Skeletal muscle satellite cell (primary cell): ENCODE measurements at regions not wholly inside any gene's neighbourhood (a gene's known extent, or its start where the extent isn't known, plus 50 kb on each side); places are given as distances from the start of the nearest gene placed in this dataset.
"Not testable (repeated sequence)": the region's sequence is repeated elsewhere in the genome, so short reads cannot be mapped to it uniquely, and the experiment has no call there.

ENCODE experiments used
- H3K27me3 ChIP-seq: 2 replicates; pipeline ENCODE4 v1.7.0; 2013; ENCODE audit warnings: low read length; ENCODE audit not compliant: control insufficient read depth, insufficient read depth
- H3K36me3 ChIP-seq: 2 replicates; pipeline ENCODE4 v1.7.0; 2013; ENCODE audit warnings: mild to moderate bottlenecking, control low read depth, low read length; ENCODE audit not compliant: insufficient read depth
- H3K4me1 ChIP-seq: 2 replicates; pipeline ENCODE4 v1.7.0; 2013; ENCODE audit warnings: low read length; ENCODE audit not compliant: control insufficient read depth, insufficient read depth
- H3K4me2 ChIP-seq: 2 replicates; pipeline ENCODE4 v1.7.0; 2013; ENCODE audit warnings: mild to moderate bottlenecking, low read length
- H3K4me3 ChIP-seq: 2 replicates; pipeline ENCODE4 v1.7.0; 2013; ENCODE audit warnings: low read length
- H3K9ac ChIP-seq: 2 replicates; pipeline ENCODE4 v1.7.0; 2013; ENCODE audit warnings: mild to moderate bottlenecking, low read depth, low read length, moderate library complexity
- H3K9me3 ChIP-seq: replicated peaks from 2 replicates; pipeline ENCODE4 v1.7.0; 2013; ENCODE audit warnings: mild to moderate bottlenecking, control low read depth, low read length

GRCh38 chr6:147441751-147442150, 66.7 kb upstream of the SAMD5 start:
- Histone ChIP-seq H3K36me3 (no peaks in the 10 kb centered on the region), H3K9ac (no peak overlapping the region), H3K4me3 (no peak overlapping the region), H3K4me1 (no peaks in the 10 kb centered on the region), H3K27me3 (no peaks in the 10 kb centered on the region), H3K4me2 (no peak overlapping the region), H3K9me3 (no peaks in the 10 kb centered on the region)

DNA sequence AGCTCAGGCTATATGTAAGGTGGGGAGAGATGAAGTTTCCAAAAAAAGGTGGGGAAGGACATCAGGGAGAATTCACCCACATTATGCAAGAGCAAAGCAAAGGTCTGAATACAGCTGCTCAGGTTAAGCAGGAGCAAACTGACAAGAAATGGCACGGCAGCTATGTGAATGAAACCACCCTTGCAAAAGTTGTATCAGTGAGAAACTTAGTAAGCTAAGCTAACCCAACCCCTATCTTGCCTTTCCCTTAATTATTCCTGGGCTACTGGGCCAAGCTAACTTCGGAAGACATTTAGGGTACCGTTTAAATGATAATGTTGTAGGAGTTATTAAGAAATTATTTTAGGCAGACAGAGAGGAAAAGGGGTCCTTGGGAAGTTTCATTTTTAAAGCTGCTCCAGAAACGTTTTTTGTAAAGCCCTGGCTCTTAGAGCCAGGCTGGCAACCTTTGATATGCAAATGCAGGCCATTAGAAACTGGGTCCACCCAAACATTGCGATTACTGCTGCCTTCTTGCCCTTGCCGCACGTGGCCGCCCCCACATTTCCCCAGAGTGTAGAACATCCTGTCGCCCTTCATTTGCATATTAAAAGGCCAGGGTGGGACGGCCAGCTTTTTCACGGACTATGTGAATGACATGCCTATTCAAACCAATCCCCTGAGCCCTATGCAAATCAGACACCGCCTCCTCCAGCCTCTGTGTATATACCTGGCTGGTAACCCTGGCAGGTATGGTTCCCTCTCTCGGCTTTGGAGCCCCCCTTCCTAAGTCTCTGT, 60.5 kb upstream of the SAMD5 start:
- Histone ChIP-seq H3K9ac (no peak overlapping the region), H3K9me3 (no peaks in the 10 kb centered on the region), H3K36me3 (no peaks in the 10 kb centered on the region), H3K4me2 (peak overlapping the region; percentile 23), H3K4me3 (peak overlapping the region; percentile 41), H3K4me1 (peaks cover 11% of the 10 kb centered on the region), H3K27me3 (peaks cover 5% of the 10 kb centered on the region)

- Histone ChIP-seq H3K9ac (no peak overlapping the region), H3K4me1 (peaks cover 11% of the 10 kb centered on the region), H3K4me3 (no peak overlapping the region), H3K36me3 (no peaks in the 10 kb centered on the region), H3K9me3 (no peaks in the 10 kb centered on the region), H3K4me2 (no peak overlapping the region), H3K27me3 (peaks cover 5% of the 10 kb centered on the region)
Measured at GRCh38 chr6:147448775-147449174, 59.7 kb upstream of the SAMD5 start.

- no peak overlapping the region for H3K4me3 ChIP-seq
- H3K9ac ChIP-seq, result no peak overlapping the region
- peaks cover 11% of the 10 kb centered on the region for H3K4me1 ChIP-seq
- H3K36me3 ChIP-seq, result no peaks in the 10 kb centered on the region
- no peaks in the 10 kb centered on the region for H3K9me3 ChIP-seq
- no peak overlapping the region for H3K4me2 ChIP-seq
- peaks cover 5% of the 10 kb centered on the region for H3K27me3 ChIP-seq
Measured at GRCh38 chr6:147449405-147450161, 58.9 kb upstream of the SAMD5 start.

GRCh38 chr6:147453361-147453760, 55.1 kb upstream of the SAMD5 start:
- H3K36me3 ChIP-seq, result no peaks in the 10 kb centered on the region
- H3K9me3 ChIP-seq, result no peaks in the 10 kb centered on the region
- H3K4me3 ChIP-seq, result no peak overlapping the region
- H3K9ac ChIP-seq, result no peak overlapping the region
- H3K27me3 ChIP-seq, result no peaks in the 10 kb centered on the region
- peaks cover 5% of the 10 kb centered on the region for H3K4me1 ChIP-seq
- H3K4me2 ChIP-seq, result no peak overlapping the region

DNA sequence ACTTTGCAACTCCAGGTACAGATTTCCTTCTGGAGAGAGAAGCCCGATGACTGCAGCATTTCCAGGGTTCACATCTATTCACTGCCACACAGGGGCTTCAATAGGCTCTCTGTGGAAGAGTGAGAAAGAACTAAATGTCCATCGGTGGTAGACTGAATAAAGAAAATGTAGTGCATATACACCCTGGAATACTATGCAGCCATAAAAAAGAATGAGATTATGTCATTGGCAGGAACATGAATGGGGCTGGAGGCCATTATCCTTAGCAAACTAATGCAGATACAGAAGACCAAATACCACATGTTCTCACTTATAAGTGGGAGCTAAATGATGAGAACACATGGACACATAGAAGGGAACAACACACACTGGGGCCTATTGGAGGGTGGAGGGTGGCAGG, 53.6 kb upstream of the SAMD5 start:
- H3K36me3 ChIP-seq, H3K4me2 ChIP-seq, H3K27me3 ChIP-seq, H3K4me1 ChIP-seq, H3K9me3 ChIP-seq, H3K4me3 ChIP-seq, H3K9ac ChIP-seq: not testable (repeated sequence)
